Memory B cell (primary cell): ENCODE measurements at regions not wholly inside any gene's neighbourhood (a gene's known extent, or its start where the extent isn't known, plus 50 kb on each side); places are given as distances from the start of the nearest gene placed in this dataset.
A peak's percentile ranks its signal among the peaks of the same experiment; 100 is the strongest.

ENCODE experiments used
- ATAC-seq: fragments of 150-1000 bp; cut with Tn5 transposase; 2 replicates; pipeline ENCODE4 v1.10.0; 2021; ENCODE audit warnings: low read depth, mild to moderate bottlenecking, moderate library complexity
- DNase-seq, 2 donors: peaks; one replicate each; pipeline ENCODE4 v3.0.0; 2022; ENCODE audit warnings: low spot score in 2 of 2
- H3K27ac Mint-ChIP-seq: one replicate; pipeline ENCODE4 v1.8.0; 2022; ENCODE audit warnings: mild to moderate bottlenecking, moderate library complexity, mixed read lengths
- H3K27me3 Mint-ChIP-seq: one replicate; pipeline ENCODE4 v1.8.0; 2022; ENCODE audit warnings: mixed read lengths
- H3K36me3 Mint-ChIP-seq: one replicate; pipeline ENCODE4 v1.8.0; 2022; ENCODE audit warnings: mild to moderate bottlenecking, mixed read lengths
- H3K4me1 Mint-ChIP-seq: one replicate; pipeline ENCODE4 v1.8.0; 2022; ENCODE audit warnings: mixed read lengths
- H3K4me3 Mint-ChIP-seq: one replicate; pipeline ENCODE4 v1.8.0; 2022; ENCODE audit warnings: mild to moderate bottlenecking, moderate library complexity, mixed read lengths
- H3K9me3 Mint-ChIP-seq: one replicate; pipeline ENCODE4 v1.8.0; 2022; ENCODE audit warnings: mixed read lengths

DNA sequence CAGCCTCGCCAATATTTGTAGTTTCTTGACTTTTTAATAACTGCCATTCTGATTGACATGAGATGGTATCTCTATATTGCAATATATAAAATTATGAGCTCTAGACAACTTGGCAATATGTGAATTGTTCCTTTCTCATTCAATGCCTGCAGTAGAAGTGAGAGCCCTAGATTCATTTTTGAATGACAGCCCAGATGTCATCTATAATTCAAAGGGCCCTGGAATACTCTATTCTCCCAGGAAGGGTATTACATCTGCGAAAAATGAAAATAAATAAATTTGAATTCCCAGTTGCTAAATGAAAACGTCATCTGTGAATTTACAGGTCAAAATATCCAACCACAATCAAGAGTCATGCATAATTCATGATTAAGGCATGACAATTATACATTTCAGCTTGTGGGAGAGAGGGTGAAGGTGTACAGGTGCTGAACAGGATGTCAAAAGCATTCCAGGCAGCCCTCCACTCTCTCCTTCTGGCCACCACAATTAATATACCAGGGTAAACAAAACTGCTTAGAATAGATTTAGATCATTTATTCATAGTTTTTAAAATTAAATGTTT is 1147.3 kb downstream of the XPNPEP1 start:
- Mint-ChIP-seq H3K27ac (no peak overlapping the region), H3K27me3 (peaks cover 4% of the 10 kb centered on the region), H3K4me1 (no peaks in the 10 kb centered on the region), H3K4me3 (no peak overlapping the region), H3K36me3 (no peaks in the 10 kb centered on the region), H3K9me3 (no peaks in the 10 kb centered on the region)
- ATAC-seq (no peak), DNase-seq (no peak)

DNA sequence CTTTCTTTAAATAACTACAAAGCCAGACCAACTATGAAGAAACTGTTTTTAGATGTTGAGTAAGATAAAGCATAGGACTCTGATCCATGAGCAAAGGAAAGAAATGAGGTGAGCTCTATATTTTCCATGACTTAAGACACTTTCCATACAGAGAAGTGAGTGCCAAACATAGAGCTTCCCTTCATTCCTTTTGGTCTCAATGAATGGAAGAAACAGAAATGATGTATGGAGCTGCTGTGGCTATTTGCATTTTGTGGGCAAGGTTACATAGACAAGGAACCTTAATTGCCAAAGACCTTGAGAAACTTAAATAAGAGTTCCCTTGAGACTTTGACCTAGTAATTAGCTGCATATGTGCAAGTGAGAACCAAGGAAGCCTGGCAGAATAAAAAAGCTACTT is 1152.2 kb downstream of the XPNPEP1 start:
- no peak for DNase-seq
- H3K4me3 Mint-ChIP-seq, result no peak overlapping the region
- peaks cover 2% of the 10 kb centered on the region for H3K9me3 Mint-ChIP-seq
- H3K27me3 Mint-ChIP-seq, result no peaks in the 10 kb centered on the region
- ATAC-seq, result no peak
- H3K4me1 Mint-ChIP-seq, result no peaks in the 10 kb centered on the region
- no peaks in the 10 kb centered on the region for H3K36me3 Mint-ChIP-seq
- no peak overlapping the region for H3K27ac Mint-ChIP-seq

DNA sequence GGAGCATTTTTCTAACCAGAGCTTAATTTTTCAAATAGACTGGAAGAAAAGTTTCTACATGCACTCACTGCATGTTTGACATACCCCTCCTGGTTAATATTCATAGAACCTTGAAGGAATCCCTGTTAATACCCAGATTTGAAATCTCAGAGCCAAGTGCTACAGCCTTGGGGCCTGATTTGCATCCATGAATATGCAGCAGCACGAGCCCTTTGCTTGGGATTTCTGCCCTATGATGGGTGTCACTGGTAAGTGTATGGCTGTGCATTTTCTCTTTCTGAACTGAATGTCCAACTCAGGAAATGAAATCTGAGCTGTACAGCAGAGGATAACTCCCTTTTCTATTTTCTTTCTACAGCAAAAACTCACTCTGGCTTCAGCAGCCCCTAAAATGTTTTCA is 1157.5 kb downstream of the XPNPEP1 start:
- Mint-ChIP-seq H3K4me3 (no peak overlapping the region), H3K36me3 (no peaks in the 10 kb centered on the region), H3K9me3 (peaks cover 2% of the 10 kb centered on the region), H3K4me1 (no peaks in the 10 kb centered on the region), H3K27ac (no peak overlapping the region), H3K27me3 (no peaks in the 10 kb centered on the region)
- ATAC-seq, result no peak
- no peak for DNase-seq

DNA sequence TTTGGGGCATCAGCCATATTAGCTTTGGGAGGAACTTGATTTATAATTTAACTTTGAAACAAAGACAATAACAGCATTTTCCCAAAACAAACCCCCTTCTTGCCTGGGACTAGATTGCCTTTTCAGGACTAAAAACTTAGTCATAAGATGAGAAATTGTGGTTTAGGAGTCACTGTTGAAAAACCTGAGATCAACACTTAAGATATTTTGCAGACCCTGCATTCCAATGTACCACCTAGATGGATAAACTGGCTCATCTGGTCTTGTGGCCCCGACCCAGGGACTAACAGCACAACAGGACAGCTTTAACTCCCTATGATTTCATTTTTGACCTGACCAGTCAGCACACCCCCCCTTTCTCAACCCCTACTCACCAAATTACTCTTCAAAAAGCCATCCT is 1165.4 kb downstream of the XPNPEP1 start:
- Mint-ChIP-seq H3K9me3 (no peaks in the 10 kb centered on the region), H3K4me3 (no peak overlapping the region), H3K27me3 (no peaks in the 10 kb centered on the region), H3K27ac (no peak overlapping the region), H3K4me1 (no peaks in the 10 kb centered on the region), H3K36me3 (no peaks in the 10 kb centered on the region)
- ATAC-seq (no peak), DNase-seq (no peak)

DNA sequence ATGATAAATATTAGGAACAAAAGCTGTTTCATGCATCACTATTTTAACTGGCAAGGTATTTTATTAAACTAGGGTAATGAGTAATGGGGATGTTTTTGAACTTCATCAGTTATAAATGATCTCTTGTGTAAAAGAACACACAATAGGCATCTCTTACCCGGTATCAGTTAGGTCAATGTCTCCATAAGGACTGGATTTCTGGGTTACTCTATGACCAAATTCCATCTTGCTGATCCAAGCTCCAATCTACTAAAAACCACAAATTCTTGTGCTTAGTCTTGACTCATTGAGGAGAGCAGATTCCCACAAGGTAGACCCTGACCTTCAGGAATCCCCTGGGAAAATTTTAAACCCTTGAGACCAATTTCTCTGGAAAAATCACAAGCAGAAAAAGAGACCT is 1167.7 kb downstream of the XPNPEP1 start:
- no peak overlapping the region for H3K27ac Mint-ChIP-seq
- no peak overlapping the region for H3K4me3 Mint-ChIP-seq
- no peaks in the 10 kb centered on the region for H3K27me3 Mint-ChIP-seq
- no peaks in the 10 kb centered on the region for H3K9me3 Mint-ChIP-seq
- ATAC-seq, result no peak
- no peaks in the 10 kb centered on the region for H3K4me1 Mint-ChIP-seq
- no peaks in the 10 kb centered on the region for H3K36me3 Mint-ChIP-seq
- DNase-seq, result no peak

DNA sequence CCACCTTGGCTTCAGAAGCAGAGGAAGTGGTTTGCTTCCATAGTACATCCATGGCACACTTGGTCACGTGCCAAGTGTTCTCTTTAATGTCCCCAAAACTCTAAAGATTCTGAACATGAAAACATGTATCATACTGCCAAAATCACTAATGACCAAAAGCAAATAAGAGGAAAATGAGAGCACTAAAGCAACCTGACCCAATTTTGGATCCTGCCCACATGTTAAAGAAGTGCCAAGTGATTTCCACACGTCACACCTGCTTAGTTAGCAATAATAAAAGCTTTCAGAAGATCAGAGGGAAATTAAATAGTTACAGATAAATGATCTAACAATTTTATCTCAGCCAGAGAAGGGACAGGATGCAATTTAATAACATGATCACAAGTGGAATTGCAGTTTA is 1170.0 kb downstream of the XPNPEP1 start:
- no peaks in the 10 kb centered on the region for H3K9me3 Mint-ChIP-seq
- DNase-seq, result no peak
- no peaks in the 10 kb centered on the region for H3K36me3 Mint-ChIP-seq
- H3K27me3 Mint-ChIP-seq, result no peaks in the 10 kb centered on the region
- H3K4me1 Mint-ChIP-seq, result peaks cover 3% of the 10 kb centered on the region
- ATAC-seq, result no peak
- no peak overlapping the region for H3K4me3 Mint-ChIP-seq
- no peak overlapping the region for H3K27ac Mint-ChIP-seq

DNA sequence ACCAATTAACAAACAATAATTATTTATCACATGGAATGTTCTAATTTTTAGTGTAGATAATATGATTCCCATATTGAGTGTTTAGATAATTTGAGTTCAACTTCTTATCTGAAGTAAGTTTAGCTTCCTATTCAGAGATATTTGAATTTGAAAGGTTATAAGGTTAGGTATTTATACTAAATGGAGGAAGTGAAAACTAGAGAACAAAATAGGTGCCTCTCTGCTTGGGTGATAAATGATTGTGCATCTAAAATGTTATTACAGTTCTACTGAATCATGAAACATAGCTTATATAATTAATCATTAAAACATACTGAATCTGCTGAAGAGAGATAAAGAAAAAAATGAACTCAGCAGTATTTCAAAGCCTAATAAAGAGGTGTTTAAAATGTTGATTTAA is 1174.3 kb downstream of the XPNPEP1 start:
- ATAC-seq, result peak; percentile 31
- H3K27ac Mint-ChIP-seq, result no peak overlapping the region
- peaks cover 3% of the 10 kb centered on the region for H3K4me1 Mint-ChIP-seq
- H3K4me3 Mint-ChIP-seq, result no peak overlapping the region
- H3K36me3 Mint-ChIP-seq, result no peaks in the 10 kb centered on the region
- H3K9me3 Mint-ChIP-seq, result no peaks in the 10 kb centered on the region
- H3K27me3 Mint-ChIP-seq, result no peaks in the 10 kb centered on the region
- no peak for DNase-seq

DNA sequence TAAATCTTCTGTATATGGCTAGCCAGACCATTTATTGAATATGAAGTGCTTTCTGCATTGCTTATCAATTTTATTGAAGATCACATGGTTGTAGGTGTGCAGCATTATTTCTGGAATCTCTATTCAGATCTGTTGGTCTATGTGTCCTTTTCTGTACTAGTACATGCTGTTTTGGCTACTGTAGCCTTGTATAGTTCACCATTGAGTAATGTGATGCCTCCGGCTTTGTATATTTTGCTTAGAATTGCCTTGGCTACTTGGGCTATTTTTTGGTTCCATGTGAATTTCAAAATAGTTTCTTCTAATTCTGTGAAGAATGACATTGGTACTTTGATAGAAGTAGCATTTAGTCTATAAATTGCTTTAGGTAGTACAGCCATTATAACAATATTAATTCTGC is 1187.2 kb downstream of the XPNPEP1 start:
- no peak for DNase-seq
- Mint-ChIP-seq H3K27ac (no peak overlapping the region), H3K36me3 (peaks cover 3% of the 10 kb centered on the region), H3K4me1 (peaks cover 10% of the 10 kb centered on the region), H3K4me3 (no peak overlapping the region), H3K27me3 (no peaks in the 10 kb centered on the region), H3K9me3 (peaks cover 6% of the 10 kb centered on the region)
- no peak for ATAC-seq

DNA sequence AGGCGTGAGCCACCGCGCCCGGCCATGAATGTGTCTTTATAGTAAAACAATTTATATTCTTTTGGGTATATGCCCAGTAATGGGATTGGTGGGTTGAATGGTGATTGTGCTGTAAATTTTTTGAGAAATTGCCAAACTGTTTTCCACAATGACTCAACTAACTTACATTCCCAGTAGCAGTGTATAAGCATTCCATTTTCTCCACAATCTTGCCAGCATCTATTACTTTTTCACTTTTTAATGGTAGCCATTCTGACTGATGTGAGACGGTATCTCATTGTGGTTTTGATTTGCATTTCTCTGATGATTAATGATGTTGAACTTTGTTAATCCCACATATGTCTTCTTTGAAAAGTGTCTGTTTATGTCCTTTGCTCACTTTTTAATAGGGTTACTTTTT is 1187.9 kb downstream of the XPNPEP1 start:
- H3K27ac Mint-ChIP-seq, result no peak overlapping the region
- H3K4me3 Mint-ChIP-seq, result no peak overlapping the region
- ATAC-seq, result no peak
- no peaks in the 10 kb centered on the region for H3K27me3 Mint-ChIP-seq
- H3K9me3 Mint-ChIP-seq, result peaks cover 6% of the 10 kb centered on the region
- peaks cover 10% of the 10 kb centered on the region for H3K4me1 Mint-ChIP-seq
- no peak for DNase-seq
- H3K36me3 Mint-ChIP-seq, result peaks cover 3% of the 10 kb centered on the region

DNA sequence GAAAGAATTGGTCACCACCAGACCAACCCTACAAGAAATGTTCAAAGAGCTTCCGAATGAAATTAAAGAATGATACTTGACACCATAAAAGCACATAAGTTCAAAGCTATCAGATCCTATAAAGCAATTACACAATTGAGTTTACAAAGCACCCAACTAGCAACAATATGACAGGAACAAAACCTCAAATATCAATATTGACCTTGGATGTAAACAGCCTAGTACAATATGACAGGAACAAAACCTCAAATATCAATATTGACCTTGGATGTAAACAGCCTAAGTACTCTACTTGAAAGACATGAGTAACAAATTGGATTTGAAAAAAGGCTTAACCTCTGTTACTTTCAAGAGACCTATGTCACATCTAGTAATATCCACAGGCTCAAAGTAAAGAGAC is 1201.4 kb downstream of the XPNPEP1 start:
- H3K4me3 Mint-ChIP-seq, result no peak overlapping the region
- no peaks in the 10 kb centered on the region for H3K36me3 Mint-ChIP-seq
- peaks cover 6% of the 10 kb centered on the region for H3K27me3 Mint-ChIP-seq
- DNase-seq (no peak), ATAC-seq (no peak)
- H3K4me1 Mint-ChIP-seq, result no peaks in the 10 kb centered on the region
- H3K27ac Mint-ChIP-seq, result no peak overlapping the region
- H3K9me3 Mint-ChIP-seq, result peaks cover 7% of the 10 kb centered on the region

DNA sequence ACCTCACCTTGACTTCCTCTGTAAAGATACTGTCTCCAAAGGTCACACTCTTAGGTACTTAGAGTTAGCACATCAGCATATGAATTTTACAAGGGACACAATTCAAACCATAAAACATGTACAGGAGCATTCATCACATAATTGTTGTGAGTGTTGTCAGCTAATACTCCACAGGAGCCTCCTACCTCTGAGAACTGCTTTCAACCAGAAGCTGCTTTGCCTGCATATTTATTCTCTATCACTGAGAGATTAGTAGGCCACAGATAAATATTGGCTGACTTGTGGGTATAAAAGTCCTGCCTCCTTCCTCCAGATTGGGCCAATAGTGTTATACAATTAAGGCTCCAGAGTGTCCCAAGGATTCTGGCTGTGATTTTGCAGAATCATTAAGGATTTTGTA is 1207.0 kb downstream of the XPNPEP1 start:
- no peak overlapping the region for H3K4me3 Mint-ChIP-seq
- H3K36me3 Mint-ChIP-seq, result peaks cover 3% of the 10 kb centered on the region
- H3K27ac Mint-ChIP-seq, result no peak overlapping the region
- H3K9me3 Mint-ChIP-seq, result peaks cover 23% of the 10 kb centered on the region
- ATAC-seq (no peak), DNase-seq (no peak)
- peaks cover 1% of the 10 kb centered on the region for H3K27me3 Mint-ChIP-seq
- H3K4me1 Mint-ChIP-seq, result no peaks in the 10 kb centered on the region

DNA sequence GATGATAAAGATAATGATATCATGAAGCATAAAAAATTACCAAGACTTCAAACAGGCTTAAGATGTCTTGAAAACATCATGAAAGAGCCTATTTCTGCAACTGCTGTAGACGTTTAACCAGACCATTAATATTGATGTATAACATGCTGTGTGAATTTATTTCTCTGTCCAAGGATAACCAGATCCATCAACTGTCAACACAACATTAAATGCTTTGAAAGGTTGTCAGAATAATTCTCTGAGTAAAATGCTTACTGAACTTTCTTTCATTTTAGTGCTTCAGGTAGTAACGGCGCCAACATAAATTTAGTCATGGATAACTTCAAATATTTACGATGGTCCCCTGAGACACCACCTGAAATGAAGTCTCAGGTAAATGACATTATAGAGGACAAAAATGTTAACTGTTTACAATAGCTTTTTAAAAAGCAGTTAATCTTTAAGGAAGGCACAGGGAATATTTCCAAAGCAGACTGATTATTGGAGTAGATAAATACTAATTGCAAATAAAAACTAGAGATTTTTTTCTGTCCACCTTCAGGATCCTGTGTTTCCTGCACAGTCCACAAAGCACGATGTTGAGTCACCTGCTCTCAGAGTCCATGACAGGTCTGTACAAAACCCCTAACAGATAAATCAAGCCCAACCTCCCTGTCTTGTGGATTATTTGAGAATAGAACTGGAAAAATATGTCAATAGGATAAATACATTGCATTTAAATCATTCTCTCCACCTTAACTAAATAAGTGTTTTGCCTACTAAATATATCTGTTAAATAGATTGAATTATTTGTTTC is 1213.2 kb downstream of the XPNPEP1 start:
- no peak overlapping the region for H3K27ac Mint-ChIP-seq
- ATAC-seq, result no peak
- no peaks in the 10 kb centered on the region for H3K27me3 Mint-ChIP-seq
- H3K4me3 Mint-ChIP-seq, result no peak overlapping the region
- no peak for DNase-seq
- H3K36me3 Mint-ChIP-seq, result peaks cover 3% of the 10 kb centered on the region
- peaks cover 13% of the 10 kb centered on the region for H3K9me3 Mint-ChIP-seq
- H3K4me1 Mint-ChIP-seq, result no peaks in the 10 kb centered on the region

DNA sequence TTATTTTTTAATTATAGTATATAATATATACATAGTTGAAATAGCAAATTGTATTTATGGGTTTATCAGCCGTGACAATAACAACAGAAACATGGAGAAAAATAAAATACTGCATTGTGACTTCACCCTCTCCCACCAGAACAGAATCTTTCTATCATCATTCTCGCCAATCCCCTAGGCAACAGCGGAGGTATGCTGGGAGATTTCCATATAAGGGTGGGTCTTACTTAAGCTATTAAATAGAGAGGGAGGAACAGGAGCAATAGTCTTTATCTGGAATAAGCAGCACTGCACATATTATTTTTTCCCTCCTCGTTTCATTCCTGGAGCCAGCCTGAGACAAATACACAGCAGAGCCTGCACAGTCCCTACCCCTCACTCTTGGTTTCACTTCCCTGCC is 1214.9 kb downstream of the XPNPEP1 start:
- DNase-seq (no peak), ATAC-seq (no peak)
- H3K9me3 Mint-ChIP-seq, result peaks cover 4% of the 10 kb centered on the region
- peaks cover 3% of the 10 kb centered on the region for H3K36me3 Mint-ChIP-seq
- H3K27ac Mint-ChIP-seq, result no peak overlapping the region
- H3K4me3 Mint-ChIP-seq, result no peak overlapping the region
- no peaks in the 10 kb centered on the region for H3K27me3 Mint-ChIP-seq
- no peaks in the 10 kb centered on the region for H3K4me1 Mint-ChIP-seq

DNA sequence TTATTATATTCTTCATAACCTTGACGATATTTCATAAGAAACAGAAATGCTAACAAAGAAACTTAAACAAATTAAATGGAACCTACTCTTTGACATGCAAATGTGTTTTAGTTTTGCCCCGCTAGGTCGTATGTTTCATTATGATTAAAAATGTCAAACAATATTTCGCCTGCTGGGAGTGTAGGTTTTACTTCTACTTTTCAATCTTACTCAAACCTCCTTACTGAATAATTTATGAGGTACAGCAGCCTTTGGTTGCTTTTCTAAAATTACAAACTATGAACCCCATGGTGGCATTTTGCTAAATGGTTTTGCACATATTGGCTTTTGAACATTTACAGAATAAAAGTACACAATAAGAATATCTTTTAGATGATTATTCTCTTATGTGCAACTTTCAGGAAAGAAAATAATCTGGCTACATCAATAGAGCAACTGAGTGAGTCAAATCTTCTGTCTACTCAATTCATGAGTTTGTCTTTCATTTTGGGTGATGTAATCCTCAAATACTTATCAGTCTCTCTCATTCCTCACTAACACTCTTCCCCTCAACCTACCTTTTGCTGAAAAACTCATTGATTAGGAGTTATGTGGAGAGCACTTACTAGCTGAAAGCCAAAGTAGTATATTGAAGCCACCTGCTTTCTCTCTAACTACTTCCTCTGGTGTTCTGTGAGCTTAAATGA is 1226.4 kb downstream of the XPNPEP1 start:
- no peak overlapping the region for H3K27ac Mint-ChIP-seq
- H3K9me3 Mint-ChIP-seq, result no peaks in the 10 kb centered on the region
- ATAC-seq, result no peak
- H3K27me3 Mint-ChIP-seq, result no peaks in the 10 kb centered on the region
- no peak for DNase-seq
- H3K4me3 Mint-ChIP-seq, result no peak overlapping the region
- H3K36me3 Mint-ChIP-seq, result no peaks in the 10 kb centered on the region
- H3K4me1 Mint-ChIP-seq, result peaks cover 4% of the 10 kb centered on the region
